ENCODE measurements at regions not wholly inside any gene's neighbourhood (a gene's known extent, or its start where the extent isn't known, plus 50 kb on each side); places are given as distances from the start of the nearest gene placed in this dataset.

DNA sequence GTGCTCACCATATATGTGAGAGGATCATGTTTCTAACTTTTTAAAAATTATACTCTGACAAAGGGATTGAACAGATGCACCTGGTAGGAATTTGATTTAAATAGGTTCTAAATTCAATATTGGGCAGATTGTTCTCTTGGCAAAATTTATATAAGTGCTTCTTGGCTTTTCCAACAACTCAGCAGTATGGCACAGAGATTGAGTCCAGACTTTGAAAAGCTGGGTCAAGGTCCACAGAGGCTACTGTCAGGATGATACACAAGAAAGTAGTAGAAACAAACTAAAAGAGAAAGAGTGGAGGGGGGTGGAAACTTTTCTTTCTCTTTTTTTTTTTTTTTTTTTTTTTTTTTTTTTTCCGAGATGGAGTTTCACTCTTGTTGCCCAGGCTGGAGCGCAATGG, 203.2 kb upstream of the ADAMTS9 start:
- no peak overlapping the region for H3K4me3 ChIP-seq (ENCODE audit: low read length in 2 of 2)
- H3K36me3 ChIP-seq (ENCODE audit: control insufficient read depth in 2 of 2, insufficient read depth in 2 of 2, low read length in 2 of 2): no peaks in the 10 kb centered on the region
- H3K4me1 ChIP-seq (ENCODE audit: control insufficient read depth in 2 of 2, insufficient read depth in 2 of 2, low read length in 2 of 2): no peaks in the 10 kb centered on the region
- H3K9me3 ChIP-seq (ENCODE audit: control insufficient read depth in 2 of 2, low read length in 2 of 2): no peaks in the 10 kb centered on the region
- H3K27ac ChIP-seq (ENCODE audit: low read depth in 2 of 2, low read length in 2 of 2): no peak overlapping the region
- H3K9ac ChIP-seq (ENCODE audit: low read depth in 1 of 2, low read length in 2 of 2): no peak overlapping the region
- no peaks in the 10 kb centered on the region for H3K27me3 ChIP-seq (ENCODE audit: control insufficient read depth in 2 of 2, insufficient read depth in 2 of 2, low read length in 2 of 2)

DNA sequence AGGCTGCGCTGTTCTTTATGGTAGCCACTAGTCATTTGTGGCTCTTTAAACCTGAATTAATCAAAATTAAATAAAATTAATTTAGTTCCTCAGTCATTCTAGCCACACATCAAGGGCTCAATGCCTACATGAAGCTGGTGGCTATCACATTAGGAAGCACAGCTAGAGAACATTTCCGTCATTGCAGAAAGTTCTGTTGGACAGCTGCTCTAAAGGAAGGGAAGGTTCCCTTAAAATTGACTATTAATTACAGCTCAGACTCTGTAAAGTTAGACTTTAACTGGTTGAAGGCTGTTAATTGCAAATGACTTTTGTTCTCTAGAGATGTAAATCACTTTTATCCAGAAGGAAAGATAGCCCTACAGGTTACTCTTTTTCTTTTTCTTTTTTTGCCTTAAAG, 202.7 kb upstream of the ADAMTS9 start:
- Histone ChIP-seq H3K27me3 (ENCODE audit: control insufficient read depth in 2 of 2, insufficient read depth in 2 of 2, low read length in 2 of 2) (no peaks in the 10 kb centered on the region), H3K9me3 (ENCODE audit: control insufficient read depth in 2 of 2, low read length in 2 of 2) (no peaks in the 10 kb centered on the region), H3K36me3 (ENCODE audit: control insufficient read depth in 2 of 2, insufficient read depth in 2 of 2, low read length in 2 of 2) (no peaks in the 10 kb centered on the region), H3K4me1 (ENCODE audit: control insufficient read depth in 2 of 2, insufficient read depth in 2 of 2, low read length in 2 of 2) (no peaks in the 10 kb centered on the region), H3K4me3 (ENCODE audit: low read length in 2 of 2) (no peak overlapping the region), H3K27ac (ENCODE audit: low read depth in 2 of 2, low read length in 2 of 2) (no peak overlapping the region), H3K9ac (ENCODE audit: low read depth in 1 of 2, low read length in 2 of 2) (no peak overlapping the region)

- Histone ChIP-seq H3K4me3 (ENCODE audit: low read length in 2 of 2) (no peak overlapping the region), H3K9me3 (ENCODE audit: control insufficient read depth in 2 of 2, low read length in 2 of 2) (no peaks in the 10 kb centered on the region), H3K4me1 (ENCODE audit: control insufficient read depth in 2 of 2, insufficient read depth in 2 of 2, low read length in 2 of 2) (no peaks in the 10 kb centered on the region), H3K27me3 (ENCODE audit: control insufficient read depth in 2 of 2, insufficient read depth in 2 of 2, low read length in 2 of 2) (no peaks in the 10 kb centered on the region), H3K9ac (ENCODE audit: low read depth in 1 of 2, low read length in 2 of 2) (no peak overlapping the region), H3K27ac (ENCODE audit: low read depth in 2 of 2, low read length in 2 of 2) (no peak overlapping the region), H3K36me3 (ENCODE audit: control insufficient read depth in 2 of 2, insufficient read depth in 2 of 2, low read length in 2 of 2) (no peaks in the 10 kb centered on the region)
Observed at GRCh38 chr3:64890006-64890405, 202.2 kb upstream of the ADAMTS9 start.

DNA sequence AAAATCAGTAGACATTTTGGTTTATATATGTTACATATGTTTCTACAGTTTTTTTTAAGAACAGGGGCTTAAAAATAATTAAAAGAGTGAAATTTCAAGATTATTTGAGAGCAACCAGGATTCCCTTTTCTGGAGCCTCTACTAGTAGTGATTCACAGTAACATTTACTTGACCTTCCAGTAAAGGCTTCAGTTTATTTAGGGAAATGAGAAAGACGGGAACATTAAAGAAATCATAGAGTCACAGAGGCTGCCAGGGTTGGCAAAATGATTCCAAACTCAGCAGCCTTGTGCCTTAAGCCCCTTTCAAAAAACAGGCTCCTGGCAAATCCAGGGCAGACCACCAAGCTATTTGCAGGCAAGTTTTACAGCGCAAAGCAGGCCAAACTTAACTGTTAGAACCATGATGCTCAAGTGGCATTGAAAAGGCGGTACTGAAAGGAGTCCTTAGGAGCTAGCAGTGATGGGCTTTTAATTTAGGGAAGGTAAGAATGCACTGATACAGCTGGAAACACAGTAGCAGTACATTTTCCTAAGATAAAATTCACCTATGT, 201.1 kb upstream of the ADAMTS9 start:
- no peak overlapping the region for H3K4me3 ChIP-seq (ENCODE audit: low read length in 2 of 2)
- no peaks in the 10 kb centered on the region for H3K4me1 ChIP-seq (ENCODE audit: control insufficient read depth in 2 of 2, insufficient read depth in 2 of 2, low read length in 2 of 2)
- no peak overlapping the region for H3K27ac ChIP-seq (ENCODE audit: low read depth in 2 of 2, low read length in 2 of 2)
- no peaks in the 10 kb centered on the region for H3K9me3 ChIP-seq (ENCODE audit: control insufficient read depth in 2 of 2, low read length in 2 of 2)
- no peak overlapping the region for H3K9ac ChIP-seq (ENCODE audit: low read depth in 1 of 2, low read length in 2 of 2)
- no peaks in the 10 kb centered on the region for H3K27me3 ChIP-seq (ENCODE audit: control insufficient read depth in 2 of 2, insufficient read depth in 2 of 2, low read length in 2 of 2)
- H3K36me3 ChIP-seq (ENCODE audit: control insufficient read depth in 2 of 2, insufficient read depth in 2 of 2, low read length in 2 of 2): no peaks in the 10 kb centered on the region

GRCh38 chr3:64888165-64888564, 200.4 kb upstream of the ADAMTS9 start:
- H3K27ac ChIP-seq (ENCODE audit: low read depth in 2 of 2, low read length in 2 of 2): no peak overlapping the region

DNA sequence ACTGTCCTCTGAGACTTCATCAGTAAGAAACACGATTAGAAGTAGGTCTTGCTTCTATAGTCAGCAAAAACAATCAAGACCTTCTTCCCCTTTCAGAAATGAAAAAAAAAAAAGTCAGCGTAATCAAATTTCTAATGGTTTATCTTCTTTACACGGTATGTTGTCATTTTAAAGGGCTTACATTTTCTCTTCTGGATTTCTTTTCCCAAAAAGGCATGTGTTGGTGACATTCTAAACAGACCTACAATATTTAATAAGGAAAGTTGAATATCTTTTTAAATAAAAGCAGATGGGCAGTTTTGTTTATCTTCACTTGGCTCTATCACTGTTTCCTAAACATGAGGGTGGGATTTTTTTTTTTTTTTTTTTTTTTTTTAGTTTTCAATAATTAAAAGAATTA, 197.3 kb upstream of the ADAMTS9 start:
- Histone ChIP-seq H3K4me1 (ENCODE audit: control insufficient read depth in 2 of 2, insufficient read depth in 2 of 2, low read length in 2 of 2) (no peaks in the 10 kb centered on the region), H3K27ac (ENCODE audit: low read depth in 2 of 2, low read length in 2 of 2) (no peak overlapping the region), H3K4me3 (ENCODE audit: low read length in 2 of 2) (no peak overlapping the region), H3K9me3 (ENCODE audit: control insufficient read depth in 2 of 2, low read length in 2 of 2) (no peaks in the 10 kb centered on the region), H3K27me3 (ENCODE audit: control insufficient read depth in 2 of 2, insufficient read depth in 2 of 2, low read length in 2 of 2) (no peaks in the 10 kb centered on the region), H3K9ac (ENCODE audit: low read depth in 1 of 2, low read length in 2 of 2) (no peak overlapping the region), H3K36me3 (ENCODE audit: control insufficient read depth in 2 of 2, insufficient read depth in 2 of 2, low read length in 2 of 2) (no peaks in the 10 kb centered on the region)

More at GRCh38 chr3:64888165-64888564, 200.4 kb upstream of the ADAMTS9 start:
- no peaks in the 10 kb centered on the region for H3K27me3 ChIP-seq (ENCODE audit: control insufficient read depth in 2 of 2, insufficient read depth in 2 of 2, low read length in 2 of 2)
- no peak overlapping the region for H3K9ac ChIP-seq (ENCODE audit: low read depth in 1 of 2, low read length in 2 of 2)
- no peaks in the 10 kb centered on the region for H3K4me1 ChIP-seq (ENCODE audit: control insufficient read depth in 2 of 2, insufficient read depth in 2 of 2, low read length in 2 of 2)
- no peak overlapping the region for H3K4me3 ChIP-seq (ENCODE audit: low read length in 2 of 2)
- H3K9me3 ChIP-seq (ENCODE audit: control insufficient read depth in 2 of 2, low read length in 2 of 2): no peaks in the 10 kb centered on the region
- no peaks in the 10 kb centered on the region for H3K36me3 ChIP-seq (ENCODE audit: control insufficient read depth in 2 of 2, insufficient read depth in 2 of 2, low read length in 2 of 2)

GRCh38 chr3:64884536-64884935, 196.7 kb upstream of the ADAMTS9 start:
- H3K9ac ChIP-seq (ENCODE audit: low read depth in 1 of 2, low read length in 2 of 2): no peak overlapping the region
- H3K27ac ChIP-seq (ENCODE audit: low read depth in 2 of 2, low read length in 2 of 2): peak overlapping the region in 1 of 2 donors; percentile 22
- H3K4me3 ChIP-seq (ENCODE audit: low read length in 2 of 2): no peak overlapping the region
- no peaks in the 10 kb centered on the region for H3K27me3 ChIP-seq (ENCODE audit: control insufficient read depth in 2 of 2, insufficient read depth in 2 of 2, low read length in 2 of 2)
- H3K9me3 ChIP-seq (ENCODE audit: control insufficient read depth in 2 of 2, low read length in 2 of 2): no peaks in the 10 kb centered on the region
- no peaks in the 10 kb centered on the region for H3K4me1 ChIP-seq (ENCODE audit: control insufficient read depth in 2 of 2, insufficient read depth in 2 of 2, low read length in 2 of 2)
- no peaks in the 10 kb centered on the region for H3K36me3 ChIP-seq (ENCODE audit: control insufficient read depth in 2 of 2, insufficient read depth in 2 of 2, low read length in 2 of 2)

- Histone ChIP-seq H3K27me3 (ENCODE audit: control insufficient read depth in 2 of 2, insufficient read depth in 2 of 2, low read length in 2 of 2) (no peaks in the 10 kb centered on the region), H3K4me3 (ENCODE audit: low read length in 2 of 2) (no peak overlapping the region), H3K36me3 (ENCODE audit: control insufficient read depth in 2 of 2, insufficient read depth in 2 of 2, low read length in 2 of 2) (no peaks in the 10 kb centered on the region), H3K9ac (ENCODE audit: low read depth in 1 of 2, low read length in 2 of 2) (no peak overlapping the region), H3K27ac (ENCODE audit: low read depth in 2 of 2, low read length in 2 of 2) (no peak overlapping the region), H3K4me1 (ENCODE audit: control insufficient read depth in 2 of 2, insufficient read depth in 2 of 2, low read length in 2 of 2) (no peaks in the 10 kb centered on the region), H3K9me3 (ENCODE audit: control insufficient read depth in 2 of 2, low read length in 2 of 2) (no peaks in the 10 kb centered on the region)
Observed at GRCh38 chr3:64880916-64881315, 193.1 kb upstream of the ADAMTS9 start.

DNA sequence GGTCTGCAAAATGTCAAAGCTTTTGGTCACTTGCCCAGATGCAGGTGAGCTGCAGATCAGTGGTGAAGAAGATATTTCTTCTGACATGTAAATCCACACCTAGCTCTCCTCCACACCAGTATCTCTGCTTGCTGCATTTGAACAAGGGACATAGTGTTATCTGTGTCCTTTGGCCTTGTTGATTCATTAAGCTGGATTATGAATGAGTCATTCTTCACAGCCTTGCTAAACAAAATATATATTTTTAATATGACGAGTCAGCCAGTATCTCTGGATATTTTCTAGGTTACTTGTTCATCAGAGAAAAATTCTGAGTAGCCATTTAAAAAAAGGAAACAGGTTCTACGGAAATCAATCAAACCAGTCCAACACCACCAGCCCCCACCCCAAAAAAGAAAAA, 190.6 kb upstream of the ADAMTS9 start:
- Histone ChIP-seq H3K4me1 (ENCODE audit: control insufficient read depth in 2 of 2, insufficient read depth in 2 of 2, low read length in 2 of 2) (no peaks in the 10 kb centered on the region), H3K27me3 (ENCODE audit: control insufficient read depth in 2 of 2, insufficient read depth in 2 of 2, low read length in 2 of 2) (no peaks in the 10 kb centered on the region), H3K27ac (ENCODE audit: low read depth in 2 of 2, low read length in 2 of 2) (no peak overlapping the region), H3K36me3 (ENCODE audit: control insufficient read depth in 2 of 2, insufficient read depth in 2 of 2, low read length in 2 of 2) (no peaks in the 10 kb centered on the region), H3K9me3 (ENCODE audit: control insufficient read depth in 2 of 2, low read length in 2 of 2) (no peaks in the 10 kb centered on the region), H3K4me3 (ENCODE audit: low read length in 2 of 2) (no peak overlapping the region), H3K9ac (ENCODE audit: low read depth in 1 of 2, low read length in 2 of 2) (no peak overlapping the region)

GRCh38 chr3:64873400-64873799, 185.6 kb upstream of the ADAMTS9 start:
- H3K9me3 ChIP-seq (ENCODE audit: control insufficient read depth in 2 of 2, low read length in 2 of 2): no peaks in the 10 kb centered on the region
- H3K4me1 ChIP-seq (ENCODE audit: control insufficient read depth in 2 of 2, insufficient read depth in 2 of 2, low read length in 2 of 2): no peaks in the 10 kb centered on the region
- H3K36me3 ChIP-seq (ENCODE audit: control insufficient read depth in 2 of 2, insufficient read depth in 2 of 2, low read length in 2 of 2): no peaks in the 10 kb centered on the region
- H3K9ac ChIP-seq (ENCODE audit: low read depth in 1 of 2, low read length in 2 of 2): no peak overlapping the region
- no peak overlapping the region for H3K4me3 ChIP-seq (ENCODE audit: low read length in 2 of 2)
- H3K27me3 ChIP-seq (ENCODE audit: control insufficient read depth in 2 of 2, insufficient read depth in 2 of 2, low read length in 2 of 2): no peaks in the 10 kb centered on the region
- no peak overlapping the region for H3K27ac ChIP-seq (ENCODE audit: low read depth in 2 of 2, low read length in 2 of 2)

DNA sequence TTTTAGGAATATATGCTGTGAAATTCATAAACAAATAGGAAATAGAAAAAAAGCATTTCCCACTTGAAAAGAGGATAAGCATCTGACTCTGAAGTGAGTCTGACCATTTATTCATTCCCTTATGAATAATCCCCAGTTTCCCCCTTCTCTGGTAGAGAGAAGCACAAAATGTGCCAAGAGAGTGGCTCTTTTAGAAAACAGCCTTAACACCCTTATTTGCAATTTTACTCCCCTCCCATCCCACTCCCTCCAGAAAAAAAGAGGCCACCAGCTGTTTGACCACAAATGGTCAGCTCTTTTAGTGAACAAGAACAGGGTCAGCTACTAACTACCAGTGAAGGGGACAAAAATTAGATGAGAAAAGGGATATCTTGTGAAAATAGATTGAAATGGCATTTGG, 184.5 kb upstream of the ADAMTS9 start:
- Histone ChIP-seq H3K36me3 (ENCODE audit: control insufficient read depth in 2 of 2, insufficient read depth in 2 of 2, low read length in 2 of 2) (no peaks in the 10 kb centered on the region), H3K27ac (ENCODE audit: low read depth in 2 of 2, low read length in 2 of 2) (no peak overlapping the region), H3K4me3 (ENCODE audit: low read length in 2 of 2) (no peak overlapping the region), H3K27me3 (ENCODE audit: control insufficient read depth in 2 of 2, insufficient read depth in 2 of 2, low read length in 2 of 2) (no peaks in the 10 kb centered on the region), H3K9me3 (ENCODE audit: control insufficient read depth in 2 of 2, low read length in 2 of 2) (no peaks in the 10 kb centered on the region), H3K9ac (ENCODE audit: low read depth in 1 of 2, low read length in 2 of 2) (no peak overlapping the region), H3K4me1 (ENCODE audit: control insufficient read depth in 2 of 2, insufficient read depth in 2 of 2, low read length in 2 of 2) (peaks cover 3 to 5% of the 10 kb centered on the region in 2 donors)
